AG09319 (cell line): ENCODE measurements at regions not wholly inside any gene's neighbourhood (a gene's known extent, or its start where the extent isn't known, plus 50 kb on each side); places are given as distances from the start of the nearest gene placed in this dataset.

Source experiments
- DNase-seq: peaks from one replicate; pipeline ENCODE4 v3.0.0-alpha.2; 2010; ENCODE audit warnings: low read depth; ENCODE audit errors: extremely low read depth
- TF ChIP-seq, protein P1 (sequence below): IDR thresholded peaks from 2 replicates; pipeline ENCODE4 v1.5.1; 2011; ENCODE audit warnings: low read depth, mild to moderate bottlenecking, inconsistent platforms, low read length, moderate library complexity

DNA sequence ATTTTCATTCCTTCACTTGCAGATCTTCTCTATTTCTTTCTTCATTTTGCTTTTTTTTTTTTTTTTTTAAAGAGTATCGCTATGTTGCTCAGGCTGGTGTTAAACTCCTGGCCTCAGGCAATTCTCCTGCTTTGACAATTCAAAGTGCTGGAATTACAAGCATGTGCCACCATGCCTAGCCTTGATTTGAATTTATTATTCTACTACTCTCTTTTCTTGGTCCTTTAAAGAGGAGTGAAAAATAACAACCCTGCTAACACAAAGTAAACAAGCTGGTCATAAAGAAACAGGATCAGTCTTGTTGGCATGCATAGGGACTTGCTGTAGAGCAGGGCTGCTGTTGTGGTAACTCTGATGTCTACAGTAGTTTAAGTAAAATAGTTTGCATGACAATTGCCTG lies 1615.3 kb upstream of the ZEB2 start:
- TF ChIP-seq, protein P1, sequence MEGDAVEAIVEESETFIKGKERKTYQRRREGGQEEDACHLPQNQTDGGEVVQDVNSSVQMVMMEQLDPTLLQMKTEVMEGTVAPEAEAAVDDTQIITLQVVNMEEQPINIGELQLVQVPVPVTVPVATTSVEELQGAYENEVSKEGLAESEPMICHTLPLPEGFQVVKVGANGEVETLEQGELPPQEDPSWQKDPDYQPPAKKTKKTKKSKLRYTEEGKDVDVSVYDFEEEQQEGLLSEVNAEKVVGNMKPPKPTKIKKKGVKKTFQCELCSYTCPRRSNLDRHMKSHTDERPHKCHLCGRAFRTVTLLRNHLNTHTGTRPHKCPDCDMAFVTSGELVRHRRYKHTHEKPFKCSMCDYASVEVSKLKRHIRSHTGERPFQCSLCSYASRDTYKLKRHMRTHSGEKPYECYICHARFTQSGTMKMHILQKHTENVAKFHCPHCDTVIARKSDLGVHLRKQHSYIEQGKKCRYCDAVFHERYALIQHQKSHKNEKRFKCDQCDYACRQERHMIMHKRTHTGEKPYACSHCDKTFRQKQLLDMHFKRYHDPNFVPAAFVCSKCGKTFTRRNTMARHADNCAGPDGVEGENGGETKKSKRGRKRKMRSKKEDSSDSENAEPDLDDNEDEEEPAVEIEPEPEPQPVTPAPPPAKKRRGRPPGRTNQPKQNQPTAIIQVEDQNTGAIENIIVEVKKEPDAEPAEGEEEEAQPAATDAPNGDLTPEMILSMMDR: no peak
- no peak for DNase-seq

DNA sequence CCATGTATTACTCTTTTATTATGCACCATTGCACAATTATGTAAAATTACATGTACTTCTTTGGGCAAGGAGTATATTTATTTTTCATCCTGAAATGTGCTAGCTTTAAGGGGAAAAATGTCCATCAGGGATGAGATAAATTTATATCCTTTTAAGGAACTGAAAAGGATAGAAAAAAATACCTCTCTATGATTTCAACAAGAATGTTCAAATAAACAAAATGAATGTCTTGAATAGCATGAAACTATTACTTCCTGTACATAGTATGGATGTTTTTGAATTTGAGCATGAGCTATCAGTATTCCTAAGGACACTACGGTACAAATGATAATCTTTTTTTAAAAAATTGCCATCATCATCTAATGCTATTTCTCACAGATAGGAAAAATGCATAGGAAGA lies 1611.9 kb upstream of the ZEB2 start:
- DNase-seq: no peak
- TF ChIP-seq, protein P1: no peak

- TF ChIP-seq, protein P1: no peak
- no peak for DNase-seq
Measured at GRCh38 chr2:146131048-146131447, 1611.1 kb upstream of the ZEB2 start.

GRCh38 chr2:146130290-146130689 lies 1610.4 kb upstream of the ZEB2 start:
- TF ChIP-seq, protein P1: no peak
- no peak for DNase-seq

GRCh38 chr2:146129231-146129630 lies 1609.3 kb upstream of the ZEB2 start:
- TF ChIP-seq, protein P1: no peak
- DNase-seq: no peak

GRCh38 chr2:146128216-146128615 lies 1608.3 kb upstream of the ZEB2 start:
- TF ChIP-seq, protein P1: no peak
- DNase-seq: no peak

DNA sequence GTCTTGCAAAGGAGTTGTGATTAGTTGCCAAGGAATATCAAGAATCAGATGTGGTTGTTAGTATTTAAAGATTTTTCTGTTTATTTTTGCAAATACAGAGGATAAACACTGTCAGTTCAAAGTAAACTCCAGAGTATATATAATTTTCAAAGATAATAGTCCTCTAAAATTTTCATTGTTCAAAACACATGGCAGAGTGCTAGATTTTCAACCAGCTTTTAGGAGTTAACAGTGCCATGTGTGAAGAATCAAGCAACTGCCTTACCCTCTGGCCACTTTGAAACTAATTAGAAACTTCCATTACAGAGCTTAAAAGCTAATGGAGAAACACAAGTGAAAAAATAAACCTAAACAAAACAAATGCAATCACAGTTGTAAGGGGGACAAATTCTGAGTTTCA lies 1605.6 kb upstream of the ZEB2 start:
- TF ChIP-seq, protein P1: no peak
- DNase-seq: no peak

GRCh38 chr2:146124741-146125140 lies 1604.8 kb upstream of the ZEB2 start:
- DNase-seq: no peak
- TF ChIP-seq, protein P1: no peak
